Retinal pigment epithelial cell (primary cell): ENCODE measurements at regions not wholly inside any gene's neighbourhood (a gene's known extent, or its start where the extent isn't known, plus 50 kb on each side); places are given as distances from the start of the nearest gene placed in this dataset.

Experiments used
- DNase-seq: peaks from one replicate; pipeline ENCODE4 v3.0.0-alpha.2; 2010; ENCODE audit warnings: low read depth
- H3K4me3 ChIP-seq: 2 replicates; pipeline ENCODE4 v1.5.1; 2011; ENCODE audit warnings: mild to moderate bottlenecking, low read length, control low read depth, moderate library complexity
- CTCF ChIP-seq: conservative IDR thresholded peaks from 2 replicates; pipeline ENCODE4 v1.5.1; 2011; ENCODE audit warnings: low read depth, low read length, control low read depth, inconsistent platforms

- DNase-seq, result no peak
- no peak overlapping the region for H3K4me3 ChIP-seq
- no peak for TF ChIP-seq CTCF
Observed at GRCh38 chr13:80249516-80250212, 91.3 kb downstream of the SPRY2 start.

- DNase-seq, result no peak
- TF ChIP-seq CTCF, result no peak
- no peak overlapping the region for H3K4me3 ChIP-seq
Observed at GRCh38 chr13:80245162-80245733, 95.7 kb downstream of the SPRY2 start.

- DNase-seq, result no peak
- H3K4me3 ChIP-seq, result no peak overlapping the region
- TF ChIP-seq CTCF, result no peak
Observed at GRCh38 chr13:80244574-80244973, 96.4 kb downstream of the SPRY2 start.

GRCh38 chr13:80242728-80243427 is 98.0 kb downstream of the SPRY2 start:
- no peak for DNase-seq
- TF ChIP-seq CTCF, result no peak
- no peak overlapping the region for H3K4me3 ChIP-seq

- no peak for TF ChIP-seq CTCF
- no peak overlapping the region for H3K4me3 ChIP-seq
- DNase-seq, result no peak
Observed at GRCh38 chr13:80239571-80240255, 101.2 kb downstream of the SPRY2 start.

- DNase-seq, result no peak
- no peak for TF ChIP-seq CTCF
- no peak overlapping the region for H3K4me3 ChIP-seq
Observed at GRCh38 chr13:80239116-80239515, 101.8 kb downstream of the SPRY2 start.
